ENCODE measurements at regions not wholly inside any gene's neighbourhood (a gene's known extent, or its start where the extent isn't known, plus 50 kb on each side); places are given as distances from the start of the nearest gene placed in this dataset.

- H3K36me3 Mint-ChIP-seq (ENCODE audit: low read depth) = no peaks in the 10 kb centered on the region
- intact Hi-C loops (cut with DNase I, micrococcal nuclease) = no loop called here
- H3K27me3 Mint-ChIP-seq = no peaks in the 10 kb centered on the region
- ATAC-seq (no peak), DNase-seq (no peak)
- CTCF ChIA-PET = interaction anchor here (0.7 to 1.4 kb wide), 4 partner anchors 8 to 162 kb away, joined by 3 to 6 read pairs (median 3); no protein-coding TSS in a partner anchor
- no peak overlapping the region for H3K27ac Mint-ChIP-seq
- POLR2A ChIA-PET = no interaction called here
- H3K4me1 Mint-ChIP-seq = peaks cover 4% of the 10 kb centered on the region
- H3K9me3 Mint-ChIP-seq (ENCODE audit: low read depth) = no peaks in the 10 kb centered on the region
- H3K4me3 Mint-ChIP-seq = no peak overlapping the region
These were observed 174.2 kb upstream of the PARP11 start for GRCh38 chr12:4047421-4047820.

DNA sequence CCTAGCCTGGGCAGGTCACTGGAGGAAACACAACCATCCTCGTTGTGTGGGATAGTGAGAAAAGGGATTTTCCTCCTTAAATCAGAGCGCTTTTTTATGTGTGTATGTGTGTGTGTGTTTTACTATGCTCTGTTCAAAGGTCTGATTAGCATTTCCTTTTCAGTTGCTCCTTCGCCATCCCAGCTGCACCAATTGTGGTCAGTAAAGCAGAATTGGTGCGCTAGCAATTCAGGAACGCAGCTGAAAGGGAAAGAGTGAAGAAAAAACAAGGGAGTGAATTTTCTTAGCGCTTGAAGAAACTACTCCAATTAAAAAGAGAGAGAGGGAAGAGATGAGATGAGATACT, 173.3 kb upstream of the PARP11 start:
- ChIA-PET POLR2A (no interaction called here), CTCF (no interaction called here)
- Mint-ChIP-seq H3K27ac (no peak overlapping the region), H3K4me1 (no peaks in the 10 kb centered on the region), H3K9me3 (ENCODE audit: low read depth) (no peaks in the 10 kb centered on the region), H3K36me3 (ENCODE audit: low read depth) (no peaks in the 10 kb centered on the region), H3K4me3 (no peak overlapping the region), H3K27me3 (no peaks in the 10 kb centered on the region)
- intact Hi-C loops (cut with DNase I, micrococcal nuclease) = no loop called here
- DNase-seq = no peak
- ATAC-seq = no peak

DNA sequence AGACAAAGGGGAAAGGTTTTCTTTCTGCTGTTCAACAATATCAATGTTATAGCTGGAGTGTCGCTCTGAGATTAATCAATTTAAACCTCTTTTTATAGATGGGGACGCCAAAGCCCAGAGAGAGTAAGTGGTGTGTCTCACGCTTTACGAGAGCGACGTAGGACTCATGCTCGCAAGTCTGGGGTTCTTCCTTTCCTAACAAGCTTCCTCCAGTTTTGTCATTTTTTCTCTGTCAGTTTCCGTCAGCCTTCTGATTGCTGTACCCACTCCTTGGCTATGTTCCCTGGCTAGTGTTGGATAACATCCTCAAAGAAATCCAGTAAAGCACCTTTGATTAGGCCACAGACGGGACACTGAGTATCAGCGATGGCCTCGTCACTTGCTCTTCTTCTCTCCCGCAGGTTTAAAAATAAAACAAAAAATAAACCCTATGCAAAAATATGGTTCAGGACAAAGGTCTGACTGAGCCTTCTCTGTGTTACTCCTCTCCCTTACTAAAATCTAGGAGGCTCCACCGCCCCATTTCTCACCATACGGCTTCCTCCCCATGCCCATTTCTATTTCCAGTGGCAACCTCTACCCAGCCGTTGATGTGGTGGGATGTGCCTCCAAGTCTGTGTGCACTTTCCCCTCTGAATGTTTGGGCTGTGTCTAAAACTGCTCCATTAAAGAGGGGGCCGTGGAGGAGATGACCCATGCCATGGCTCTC, 172.7 kb upstream of the PARP11 start:
- intact Hi-C loops (cut with DNase I, micrococcal nuclease) = no loop called here
- no peaks in the 10 kb centered on the region for H3K4me1 Mint-ChIP-seq
- ChIA-PET CTCF (interaction anchor here (0.9 kb wide), 1 partner anchor 15 kb away, joined by 3 read pairs; no protein-coding TSS in a partner anchor), POLR2A (no interaction called here)
- H3K4me3 Mint-ChIP-seq = no peak overlapping the region
- DNase-seq = no peak
- H3K27ac Mint-ChIP-seq = no peak overlapping the region
- no peaks in the 10 kb centered on the region for H3K9me3 Mint-ChIP-seq (ENCODE audit: low read depth)
- ATAC-seq = no peak
- no peaks in the 10 kb centered on the region for H3K27me3 Mint-ChIP-seq
- H3K36me3 Mint-ChIP-seq (ENCODE audit: low read depth) = no peaks in the 10 kb centered on the region

- DNase-seq (no peak), ATAC-seq (no peak)
- intact Hi-C loops (cut with DNase I, micrococcal nuclease) = no loop called here
- ChIA-PET POLR2A (no interaction called here), CTCF (interaction anchor here (0.9 kb wide), 1 partner anchor 15 kb away, joined by 3 read pairs; no protein-coding TSS in a partner anchor)
- H3K9me3 Mint-ChIP-seq (ENCODE audit: low read depth) = no peaks in the 10 kb centered on the region
- peaks cover 1% of the 10 kb centered on the region for H3K4me1 Mint-ChIP-seq
- H3K4me3 Mint-ChIP-seq = no peak overlapping the region
- H3K36me3 Mint-ChIP-seq (ENCODE audit: low read depth) = no peaks in the 10 kb centered on the region
- H3K27me3 Mint-ChIP-seq = no peaks in the 10 kb centered on the region
- H3K27ac Mint-ChIP-seq = no peak overlapping the region
These were observed 171.8 kb upstream of the PARP11 start for GRCh38 chr12:4044736-4045730.

DNA sequence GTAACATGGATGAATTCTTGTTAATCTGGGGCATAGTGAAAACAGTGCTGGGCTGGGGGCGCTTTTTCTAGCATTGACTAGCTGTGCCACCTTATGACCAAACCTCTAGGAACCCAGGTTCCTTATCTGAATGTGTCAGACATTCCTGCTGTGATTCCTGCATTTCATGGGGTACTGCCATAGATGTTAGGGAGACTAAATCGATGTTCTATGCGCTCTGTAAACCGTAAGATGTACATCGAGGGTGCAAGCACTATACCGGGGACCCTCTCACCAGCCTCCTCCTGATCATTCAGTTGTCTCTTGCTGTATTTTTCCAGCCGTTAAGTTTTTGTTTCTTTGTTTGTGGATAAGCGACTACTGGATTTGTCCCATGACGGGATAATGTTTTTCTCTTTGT, 170.9 kb upstream of the PARP11 start:
- CTCF ChIA-PET = interaction anchor here (0.7 kb wide), 1 partner anchor 232 kb away, joined by 3 read pairs; no protein-coding TSS in a partner anchor
- no peak for DNase-seq
- no peak for ATAC-seq
- H3K36me3 Mint-ChIP-seq (ENCODE audit: low read depth) = no peaks in the 10 kb centered on the region
- H3K9me3 Mint-ChIP-seq (ENCODE audit: low read depth) = no peaks in the 10 kb centered on the region
- POLR2A ChIA-PET = no interaction called here
- peaks cover 5% of the 10 kb centered on the region for H3K4me1 Mint-ChIP-seq
- intact Hi-C loops (cut with DNase I, micrococcal nuclease) = no loop called here
- H3K27me3 Mint-ChIP-seq = no peaks in the 10 kb centered on the region
- no peak overlapping the region for H3K27ac Mint-ChIP-seq
- no peak overlapping the region for H3K4me3 Mint-ChIP-seq

- Mint-ChIP-seq H3K4me1 (peaks cover 5% of the 10 kb centered on the region), H3K4me3 (no peak overlapping the region), H3K27me3 (no peaks in the 10 kb centered on the region), H3K27ac (no peak overlapping the region), H3K36me3 (ENCODE audit: low read depth) (no peaks in the 10 kb centered on the region), H3K9me3 (ENCODE audit: low read depth) (no peaks in the 10 kb centered on the region)
- intact Hi-C loops (cut with DNase I, micrococcal nuclease) = no loop called here
- POLR2A ChIA-PET = no interaction called here
- CTCF ChIA-PET = interaction anchor here (0.6 to 1.4 kb wide), 4 partner anchors 17 to 235 kb away, joined by 3 to 4 read pairs (median 3); no protein-coding TSS in a partner anchor
- ATAC-seq = no peak
- DNase-seq = no peak
These were observed 168.1 kb upstream of the PARP11 start for GRCh38 chr12:4041187-4041885.

GRCh38 chr12:4039931-4040330, 166.7 kb upstream of the PARP11 start:
- Mint-ChIP-seq H3K9me3 (ENCODE audit: low read depth) (no peaks in the 10 kb centered on the region), H3K27ac (no peak overlapping the region), H3K4me1 (peaks cover 5% of the 10 kb centered on the region), H3K4me3 (no peak overlapping the region), H3K36me3 (ENCODE audit: low read depth) (no peaks in the 10 kb centered on the region), H3K27me3 (no peaks in the 10 kb centered on the region)
- intact Hi-C loops (cut with DNase I, micrococcal nuclease) = no loop called here
- ChIA-PET CTCF (interaction anchor here (0.6 to 4.5 kb wide), 7 partner anchors 7 to 237 kb away, joined by 3 to 36 read pairs (median 4); no protein-coding TSS in a partner anchor), POLR2A (no interaction called here)
- DNase-seq (no peak), ATAC-seq (peak; percentile 68)

- no peak overlapping the region for H3K27ac Mint-ChIP-seq
- intact Hi-C loops (cut with DNase I, micrococcal nuclease) = loop anchor here (1.0 to 2.0 kb wide), 3 partner anchors 41 to 153 kb away; no protein-coding TSS in a partner anchor
These were observed 164.6 kb upstream of the PARP11 start for GRCh38 chr12:4037747-4038312.

GRCh38 chr12:4036671-4037271, 163.6 kb upstream of the PARP11 start:
- no peaks in the 10 kb centered on the region for H3K27me3 Mint-ChIP-seq
- no peak for DNase-seq
- H3K27ac Mint-ChIP-seq = no peak overlapping the region
- H3K9me3 Mint-ChIP-seq (ENCODE audit: low read depth) = no peaks in the 10 kb centered on the region
- CTCF ChIA-PET = interaction anchor here (0.7 to 4.5 kb wide), 7 partner anchors 10 to 152 kb away, joined by 3 to 36 read pairs (median 3); no protein-coding TSS in a partner anchor
- no peaks in the 10 kb centered on the region for H3K36me3 Mint-ChIP-seq (ENCODE audit: low read depth)
- POLR2A ChIA-PET = interaction anchor here (0.6 kb wide), 1 partner anchor 289 kb away, joined by 3 read pairs; no protein-coding TSS in a partner anchor
- intact Hi-C loops (cut with DNase I, micrococcal nuclease) = loop anchor here (1.0 to 2.0 kb wide), 3 partner anchors 40 to 151 kb away; no protein-coding TSS in a partner anchor
- H3K4me1 Mint-ChIP-seq = peaks cover 7% of the 10 kb centered on the region
- ATAC-seq = no peak
- H3K4me3 Mint-ChIP-seq = no peak overlapping the region

More at GRCh38 chr12:4037747-4038312, 164.6 kb upstream of the PARP11 start:
- DNase-seq (peak; percentile 35), ATAC-seq (no peak)
- Mint-ChIP-seq H3K4me1 (peaks cover 5% of the 10 kb centered on the region), H3K36me3 (ENCODE audit: low read depth) (no peaks in the 10 kb centered on the region), H3K9me3 (ENCODE audit: low read depth) (no peaks in the 10 kb centered on the region), H3K27me3 (no peaks in the 10 kb centered on the region), H3K4me3 (no peak overlapping the region)
- POLR2A ChIA-PET = no interaction called here
- CTCF ChIA-PET = interaction anchor here (0.6 to 4.5 kb wide), 13 partner anchors 9 to 239 kb away, joined by 3 to 36 read pairs (median 5); no protein-coding TSS in a partner anchor

- Mint-ChIP-seq H3K9me3 (ENCODE audit: low read depth) (no peaks in the 10 kb centered on the region), H3K36me3 (ENCODE audit: low read depth) (no peaks in the 10 kb centered on the region), H3K4me3 (no peak overlapping the region), H3K27ac (no peak overlapping the region), H3K27me3 (no peaks in the 10 kb centered on the region), H3K4me1 (peaks cover 14% of the 10 kb centered on the region)
- CTCF ChIA-PET = interaction anchor here (2.4 kb wide), 1 partner anchor 149 kb away, joined by 6 read pairs; no protein-coding TSS in a partner anchor
- ATAC-seq = no peak
- intact Hi-C loops (cut with DNase I, micrococcal nuclease) = loop anchor here in 1 of 2 experiments (2.0 kb wide), 1 partner anchor 30 kb away; no protein-coding TSS in a partner anchor
- POLR2A ChIA-PET = no interaction called here
- no peak for DNase-seq
These were observed 161.7 kb upstream of the PARP11 start for GRCh38 chr12:4034921-4035320.
